ENCODE measurements at regions not wholly inside any gene's neighbourhood (a gene's known extent, or its start where the extent isn't known, plus 50 kb on each side); places are given as distances from the start of the nearest gene placed in this dataset.

- no peak for DNase-seq (ENCODE audit: insufficient read length, low spot score)
- FAIRE-seq, result no peak
- TF ChIP-seq CTCF (IDR thresholded peaks at IDR 0.05; ENCODE audit: insufficient read depth, missing control alignments), result no peak
These were observed 453.8 kb upstream of the MAP2 start for GRCh38 chr2:208970070-208970469.

GRCh38 chr2:208977582-208977981 lies 446.3 kb upstream of the MAP2 start:
- DNase-seq (ENCODE audit: insufficient read length, low spot score) (no peak), FAIRE-seq (no peak)
- TF ChIP-seq CTCF (IDR thresholded peaks at IDR 0.05; ENCODE audit: insufficient read depth, missing control alignments), result no peak

- no peak for TF ChIP-seq CTCF (IDR thresholded peaks at IDR 0.05; ENCODE audit: insufficient read depth, missing control alignments)
- DNase-seq (ENCODE audit: insufficient read length, low spot score) (no peak), FAIRE-seq (peak; percentile 25)
These were observed 444.9 kb upstream of the MAP2 start for GRCh38 chr2:208978946-208979345.

GRCh38 chr2:208980321-208980720 lies 443.5 kb upstream of the MAP2 start:
- FAIRE-seq, result no peak
- TF ChIP-seq CTCF (IDR thresholded peaks at IDR 0.05; ENCODE audit: insufficient read depth, missing control alignments), result no peak

GRCh38 chr2:208982831-208983230 lies 441.0 kb upstream of the MAP2 start:
- no peak for TF ChIP-seq CTCF (IDR thresholded peaks at IDR 0.05; ENCODE audit: insufficient read depth, missing control alignments)
- FAIRE-seq, result no peak
- DNase-seq (ENCODE audit: insufficient read length, low spot score), result no peak

More at GRCh38 chr2:208980321-208980720, 443.5 kb upstream of the MAP2 start:
- no peak for DNase-seq (ENCODE audit: insufficient read length, low spot score)

- TF ChIP-seq CTCF (IDR thresholded peaks at IDR 0.05; ENCODE audit: insufficient read depth, missing control alignments), result no peak
- FAIRE-seq (no peak), DNase-seq (ENCODE audit: insufficient read length, low spot score) (no peak)
These were observed 440.4 kb upstream of the MAP2 start for GRCh38 chr2:208983486-208983885.

GRCh38 chr2:208984376-208985090 lies 439.3 kb upstream of the MAP2 start:
- FAIRE-seq, result no peak
- no peak for DNase-seq (ENCODE audit: insufficient read length, low spot score)
- TF ChIP-seq CTCF (IDR thresholded peaks at IDR 0.05; ENCODE audit: insufficient read depth, missing control alignments), result no peak

Data from D721Med (cell line).